ENCODE measurements at regions not wholly inside any gene's neighbourhood (a gene's known extent, or its start where the extent isn't known, plus 50 kb on each side); places are given as distances from the start of the nearest gene placed in this dataset.

DNA sequence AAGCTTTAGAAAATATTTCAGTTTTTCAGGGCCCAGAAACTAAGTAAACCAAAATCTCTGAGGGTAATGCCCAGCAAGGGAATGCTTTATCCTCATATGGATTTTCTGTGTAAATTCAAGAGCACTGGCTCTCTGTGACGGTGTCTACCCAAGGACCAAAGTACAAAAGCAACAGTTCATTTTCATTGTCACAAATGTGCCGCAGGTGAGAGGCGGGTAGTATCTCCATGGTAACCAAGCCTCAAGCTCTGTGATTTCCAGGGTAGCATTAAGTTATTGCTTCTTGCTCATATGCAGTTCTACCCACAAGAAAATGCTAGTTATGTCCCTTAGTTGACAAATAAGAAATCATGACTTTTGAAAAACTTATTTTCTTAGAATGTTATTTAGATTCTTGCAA, 164.3 kb downstream of the MTRR start:
- 4% methylated on average over 3 of the region's 3 CpGs for WGBS (ENCODE audit: low lambda C conversion rate)
- CTCF ChIA-PET, result no interaction called here
- POLR2A ChIA-PET, result no interaction called here

DNA sequence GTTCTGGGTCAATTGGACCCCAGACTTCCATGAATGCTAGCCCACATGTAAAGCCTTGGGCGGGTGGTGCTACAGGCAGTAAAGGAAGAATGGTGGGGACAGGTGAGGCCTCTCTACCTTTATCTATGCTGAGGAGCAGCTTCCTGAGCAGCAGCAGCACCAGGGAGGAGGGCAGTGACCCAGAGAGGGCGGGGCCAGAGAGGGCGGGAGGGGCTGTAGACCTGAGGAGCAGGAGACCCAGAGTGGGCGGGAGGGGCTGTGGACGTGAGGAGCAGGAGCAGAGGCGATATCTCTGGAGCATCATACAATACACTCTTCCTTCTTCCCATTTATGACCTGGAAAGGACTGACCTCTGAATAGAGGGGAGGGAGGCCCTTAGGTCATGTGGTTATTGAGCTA, 165.9 kb downstream of the MTRR start:
- Histone ChIP-seq H3K79me2 (ENCODE audit: insufficient read depth) (no peaks in the 10 kb centered on the region), H3K9me3 (no peaks in the 10 kb centered on the region), H3K9ac (no peak overlapping the region), H3K4me1 (ENCODE audit: control insufficient read depth in 1 of 2, insufficient read depth in 2 of 2, low read depth in 1 of 2, low read length in 1 of 2) (no peaks in the 10 kb centered on the region), H3K9me2 (no peaks in the 10 kb centered on the region), H3K4me2 (no peak overlapping the region), H3K27me3 (ENCODE audit: insufficient read depth) (no peaks in the 10 kb centered on the region), H3K27ac (ENCODE audit: low read depth in 2 of 2, low read length in 1 of 2) (no peak overlapping the region), H2AFZ (ENCODE audit: low read depth) (no peak overlapping the region), H3K36me3 (replicated peaks in 1 of 2; ENCODE audit: control insufficient read depth in 1 of 2, insufficient read depth in 2 of 2, low read length in 1 of 2) (no peaks in the 10 kb centered on the region), H3F3A (replicated peaks; ENCODE audit: insufficient read depth) (no peaks in the 10 kb centered on the region), H4K20me1 (ENCODE audit: insufficient read depth) (no peaks in the 10 kb centered on the region), H3K4me3 (ENCODE audit: low read depth in 2 of 2, low read length in 1 of 2) (no peak overlapping the region)
- 0% methylated on average over 6 of the region's 6 CpGs for WGBS (ENCODE audit: low lambda C conversion rate)
- ChIA-PET POLR2A (no interaction called here), CTCF (no interaction called here)
- DNase-seq, result no peak
- TF ChIP-seq, protein P1, sequence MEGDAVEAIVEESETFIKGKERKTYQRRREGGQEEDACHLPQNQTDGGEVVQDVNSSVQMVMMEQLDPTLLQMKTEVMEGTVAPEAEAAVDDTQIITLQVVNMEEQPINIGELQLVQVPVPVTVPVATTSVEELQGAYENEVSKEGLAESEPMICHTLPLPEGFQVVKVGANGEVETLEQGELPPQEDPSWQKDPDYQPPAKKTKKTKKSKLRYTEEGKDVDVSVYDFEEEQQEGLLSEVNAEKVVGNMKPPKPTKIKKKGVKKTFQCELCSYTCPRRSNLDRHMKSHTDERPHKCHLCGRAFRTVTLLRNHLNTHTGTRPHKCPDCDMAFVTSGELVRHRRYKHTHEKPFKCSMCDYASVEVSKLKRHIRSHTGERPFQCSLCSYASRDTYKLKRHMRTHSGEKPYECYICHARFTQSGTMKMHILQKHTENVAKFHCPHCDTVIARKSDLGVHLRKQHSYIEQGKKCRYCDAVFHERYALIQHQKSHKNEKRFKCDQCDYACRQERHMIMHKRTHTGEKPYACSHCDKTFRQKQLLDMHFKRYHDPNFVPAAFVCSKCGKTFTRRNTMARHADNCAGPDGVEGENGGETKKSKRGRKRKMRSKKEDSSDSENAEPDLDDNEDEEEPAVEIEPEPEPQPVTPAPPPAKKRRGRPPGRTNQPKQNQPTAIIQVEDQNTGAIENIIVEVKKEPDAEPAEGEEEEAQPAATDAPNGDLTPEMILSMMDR (IDR thresholded peaks at IDR 0.05), result no peak
- no peak for TF ChIP-seq NRF1 (IDR thresholded peaks at IDR 0.05; ENCODE audit: low read depth, low read length)
- TF ChIP-seq, protein P2, sequence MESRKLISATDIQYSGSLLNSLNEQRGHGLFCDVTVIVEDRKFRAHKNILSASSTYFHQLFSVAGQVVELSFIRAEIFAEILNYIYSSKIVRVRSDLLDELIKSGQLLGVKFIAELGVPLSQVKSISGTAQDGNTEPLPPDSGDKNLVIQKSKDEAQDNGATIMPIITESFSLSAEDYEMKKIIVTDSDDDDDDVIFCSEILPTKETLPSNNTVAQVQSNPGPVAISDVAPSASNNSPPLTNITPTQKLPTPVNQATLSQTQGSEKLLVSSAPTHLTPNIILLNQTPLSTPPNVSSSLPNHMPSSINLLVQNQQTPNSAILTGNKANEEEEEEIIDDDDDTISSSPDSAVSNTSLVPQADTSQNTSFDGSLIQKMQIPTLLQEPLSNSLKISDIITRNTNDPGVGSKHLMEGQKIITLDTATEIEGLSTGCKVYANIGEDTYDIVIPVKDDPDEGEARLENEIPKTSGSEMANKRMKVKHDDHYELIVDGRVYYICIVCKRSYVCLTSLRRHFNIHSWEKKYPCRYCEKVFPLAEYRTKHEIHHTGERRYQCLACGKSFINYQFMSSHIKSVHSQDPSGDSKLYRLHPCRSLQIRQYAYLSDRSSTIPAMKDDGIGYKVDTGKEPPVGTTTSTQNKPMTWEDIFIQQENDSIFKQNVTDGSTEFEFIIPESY (IDR thresholded peaks at IDR 0.05; ENCODE audit: borderline replicate concordance, low read depth), result no peak
- no peak for TF ChIP-seq SMC3 (IDR thresholded peaks at IDR 0.05; ENCODE audit: low read depth, low read length)
- TF ChIP-seq, protein P3, sequence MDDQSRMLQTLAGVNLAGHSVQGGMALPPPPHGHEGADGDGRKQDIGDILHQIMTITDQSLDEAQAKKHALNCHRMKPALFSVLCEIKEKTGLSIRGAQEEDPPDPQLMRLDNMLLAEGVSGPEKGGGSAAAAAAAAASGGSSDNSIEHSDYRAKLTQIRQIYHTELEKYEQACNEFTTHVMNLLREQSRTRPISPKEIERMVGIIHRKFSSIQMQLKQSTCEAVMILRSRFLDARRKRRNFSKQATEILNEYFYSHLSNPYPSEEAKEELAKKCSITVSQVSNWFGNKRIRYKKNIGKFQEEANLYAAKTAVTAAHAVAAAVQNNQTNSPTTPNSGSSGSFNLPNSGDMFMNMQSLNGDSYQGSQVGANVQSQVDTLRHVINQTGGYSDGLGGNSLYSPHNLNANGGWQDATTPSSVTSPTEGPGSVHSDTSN (IDR thresholded peaks at IDR 0.05), result no peak

More for the DNA sequence above, 164.3 kb downstream of the MTRR start:
- H3K9ac ChIP-seq, result no peak overlapping the region
- H3K27me3 ChIP-seq (ENCODE audit: insufficient read depth), result no peaks in the 10 kb centered on the region
- no peaks in the 10 kb centered on the region for H3F3A ChIP-seq (replicated peaks; ENCODE audit: insufficient read depth)
- no peaks in the 10 kb centered on the region for H3K9me3 ChIP-seq
- H3K4me1 ChIP-seq (ENCODE audit: control insufficient read depth in 1 of 2, insufficient read depth in 2 of 2, low read depth in 1 of 2, low read length in 1 of 2), result no peaks in the 10 kb centered on the region
- H3K9me2 ChIP-seq, result no peaks in the 10 kb centered on the region
- TF ChIP-seq FOXJ3 (CRISPR knock-in tag; IDR thresholded peaks at IDR 0.05), result no peak
- TF ChIP-seq SMC3 (IDR thresholded peaks at IDR 0.05; ENCODE audit: low read depth, low read length), result no peak
- TF ChIP-seq, protein P4, sequence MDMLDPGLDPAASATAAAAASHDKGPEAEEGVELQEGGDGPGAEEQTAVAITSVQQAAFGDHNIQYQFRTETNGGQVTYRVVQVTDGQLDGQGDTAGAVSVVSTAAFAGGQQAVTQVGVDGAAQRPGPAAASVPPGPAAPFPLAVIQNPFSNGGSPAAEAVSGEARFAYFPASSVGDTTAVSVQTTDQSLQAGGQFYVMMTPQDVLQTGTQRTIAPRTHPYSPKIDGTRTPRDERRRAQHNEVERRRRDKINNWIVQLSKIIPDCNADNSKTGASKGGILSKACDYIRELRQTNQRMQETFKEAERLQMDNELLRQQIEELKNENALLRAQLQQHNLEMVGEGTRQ (IDR thresholded peaks at IDR 0.05; ENCODE audit: borderline replicate concordance, low read depth, low read length), result no peak
- TF ChIP-seq NRF1 (IDR thresholded peaks at IDR 0.05; ENCODE audit: low read depth, low read length), result no peak
- TF ChIP-seq MEF2A (IDR thresholded peaks at IDR 0.05; ENCODE audit: borderline replicate concordance, low read depth), result no peak
- TF ChIP-seq TAF1 (IDR thresholded peaks at IDR 0.05; ENCODE audit: borderline replicate concordance, low read depth, low read length), result no peak
- H2AFZ ChIP-seq (ENCODE audit: low read depth), result no peak overlapping the region
- H3K36me3 ChIP-seq (replicated peaks in 1 of 2; ENCODE audit: control insufficient read depth in 1 of 2, insufficient read depth in 2 of 2, low read length in 1 of 2), result no peaks in the 10 kb centered on the region
- H3K27ac ChIP-seq (ENCODE audit: low read depth in 2 of 2, low read length in 1 of 2), result no peak overlapping the region
- H3K79me2 ChIP-seq (ENCODE audit: insufficient read depth), result no peaks in the 10 kb centered on the region
- H3K4me2 ChIP-seq, result no peak overlapping the region
- no peak overlapping the region for H3K4me3 ChIP-seq (ENCODE audit: low read depth in 2 of 2, low read length in 1 of 2)
- H4K20me1 ChIP-seq (ENCODE audit: insufficient read depth), result no peaks in the 10 kb centered on the region
- no peak for DNase-seq

All from SK-N-SH (cell line).